Osteocyte (in vitro differentiated cells): ENCODE measurements at regions not wholly inside any gene's neighbourhood (a gene's known extent, or its start where the extent isn't known, plus 50 kb on each side); places are given as distances from the start of the nearest gene placed in this dataset.

ENCODE experiments used
- DNase-seq: peaks from one replicate; pipeline ENCODE4 v3.0.0; 2021; ENCODE audit warnings: mixed read lengths; ENCODE audit not compliant: unreplicated experiment; ENCODE audit errors: extremely low spot score
- H3K27ac Mint-ChIP-seq: one replicate; pipeline ENCODE4 v1.8.0; 2021; ENCODE audit warnings: mild to moderate bottlenecking, mixed read lengths; ENCODE audit not compliant: unreplicated experiment
- H3K27me3 Mint-ChIP-seq: one replicate; pipeline ENCODE4 v1.8.0; 2021; ENCODE audit warnings: mixed read lengths; ENCODE audit not compliant: unreplicated experiment
- H3K36me3 Mint-ChIP-seq: one replicate; pipeline ENCODE4 v1.8.0; 2021; ENCODE audit warnings: mixed read lengths; ENCODE audit not compliant: unreplicated experiment
- H3K4me1 Mint-ChIP-seq: one replicate; pipeline ENCODE4 v1.8.0; 2021; ENCODE audit warnings: mixed read lengths; ENCODE audit not compliant: unreplicated experiment
- H3K4me3 Mint-ChIP-seq: one replicate; pipeline ENCODE4 v1.8.0; 2021; ENCODE audit warnings: mild to moderate bottlenecking, moderate library complexity, mixed read lengths; ENCODE audit not compliant: unreplicated experiment
- H3K9me3 Mint-ChIP-seq: one replicate; pipeline ENCODE4 v1.8.0; 2021; ENCODE audit warnings: mixed read lengths; ENCODE audit not compliant: unreplicated experiment
- CTCF ChIP-seq: fragments of 200-600 bp; sonication (generic); IDR thresholded peaks from 2 replicates; pipeline ENCODE4 v1.5.0; 2021; ENCODE audit warnings: antibody characterized with exemption, mild to moderate bottlenecking, moderate library complexity

- H3K27me3 Mint-ChIP-seq = no peaks in the 10 kb centered on the region
- no peak for DNase-seq
- H3K36me3 Mint-ChIP-seq = peaks cover 7% of the 10 kb centered on the region
- peaks cover 61% of the 10 kb centered on the region for H3K4me1 Mint-ChIP-seq
- H3K9me3 Mint-ChIP-seq = no peaks in the 10 kb centered on the region
- TF ChIP-seq CTCF = no peak
- H3K4me3 Mint-ChIP-seq = no peak overlapping the region
- no peak overlapping the region for H3K27ac Mint-ChIP-seq
Observed at GRCh38 chr4:123826896-123827295, 430.3 kb downstream of the SPRY1 start.

- Mint-ChIP-seq H3K9me3 (no peaks in the 10 kb centered on the region), H3K4me3 (no peak overlapping the region), H3K27ac (peak overlapping the region; percentile 31), H3K4me1 (peaks cover 63% of the 10 kb centered on the region), H3K27me3 (no peaks in the 10 kb centered on the region), H3K36me3 (peaks cover 7% of the 10 kb centered on the region)
- TF ChIP-seq CTCF = no peak
- DNase-seq = no peak
Observed at GRCh38 chr4:123827511-123827910, 430.9 kb downstream of the SPRY1 start.

GRCh38 chr4:123830930-123831329 is 434.3 kb downstream of the SPRY1 start:
- Mint-ChIP-seq H3K4me3 (no peak overlapping the region), H3K4me1 (peaks cover 56% of the 10 kb centered on the region), H3K27me3 (no peaks in the 10 kb centered on the region), H3K27ac (peak overlapping the region; percentile 95), H3K36me3 (peaks cover 5% of the 10 kb centered on the region), H3K9me3 (no peaks in the 10 kb centered on the region)
- TF ChIP-seq CTCF = no peak
- no peak for DNase-seq

GRCh38 chr4:123832173-123833026 is 435.8 kb downstream of the SPRY1 start:
- Mint-ChIP-seq H3K4me3 (peak overlapping the region; percentile 11), H3K36me3 (peaks cover 4% of the 10 kb centered on the region), H3K27ac (peak overlapping the region; percentile 95), H3K4me1 (peaks cover 53% of the 10 kb centered on the region), H3K9me3 (no peaks in the 10 kb centered on the region), H3K27me3 (no peaks in the 10 kb centered on the region)
- no peak for DNase-seq
- TF ChIP-seq CTCF = no peak

- TF ChIP-seq CTCF = no peak
- H3K27ac Mint-ChIP-seq = peak overlapping the region; percentile 95
- H3K4me1 Mint-ChIP-seq = peaks cover 53% of the 10 kb centered on the region
- no peaks in the 10 kb centered on the region for H3K27me3 Mint-ChIP-seq
- peaks cover 3% of the 10 kb centered on the region for H3K36me3 Mint-ChIP-seq
- no peak overlapping the region for H3K4me3 Mint-ChIP-seq
- no peak for DNase-seq
- H3K9me3 Mint-ChIP-seq = no peaks in the 10 kb centered on the region
Observed at GRCh38 chr4:123833171-123833643, 436.6 kb downstream of the SPRY1 start.
